ENCODE measurements at regions not wholly inside any gene's neighbourhood (a gene's known extent, or its start where the extent isn't known, plus 50 kb on each side); places are given as distances from the start of the nearest gene placed in this dataset.

GRCh38 chr4:114156371-114156770 is 176.9 kb upstream of the ARSJ start:
- H3K27me3 ChIP-seq: no peaks in the 10 kb centered on the region
- H3K27ac ChIP-seq: no peak overlapping the region
- DNase-seq (ENCODE audit: low spot score): no peak
- Mint-ChIP-seq H3K36me3 (no peaks in the 10 kb centered on the region), H3K27ac (no peak overlapping the region), H3K27me3 (ENCODE audit: insufficient read depth, low read depth) (no peaks in the 10 kb centered on the region), H3K9me3 (no peaks in the 10 kb centered on the region), H3K4me1 (no peaks in the 10 kb centered on the region), H3K4me3 (no peak overlapping the region)
- H3K4me3 ChIP-seq: no peak overlapping the region
- H3K4me2 ChIP-seq: no peak overlapping the region
- H3K36me3 ChIP-seq: no peaks in the 10 kb centered on the region
- no peaks in the 10 kb centered on the region for H3F3A ChIP-seq (ENCODE audit: low read depth)
- no peaks in the 10 kb centered on the region for H3K9me3 ChIP-seq (ENCODE audit: low read depth)
- H4K20me1 ChIP-seq (ENCODE audit: low read depth): no peaks in the 10 kb centered on the region
- H3K79me2 ChIP-seq (ENCODE audit: low read depth): no peaks in the 10 kb centered on the region
- no peaks in the 10 kb centered on the region for H3K4me1 ChIP-seq
- H3K9ac ChIP-seq: no peak overlapping the region
- H2AFZ ChIP-seq (replicated peaks): no peak overlapping the region
- TF ChIP-seq EZH2phosphoT487 (IDR thresholded peaks at IDR 0.05): no peak
- TF ChIP-seq CTCF (IDR thresholded peaks at IDR 0.05): no peak
- no peak for TF ChIP-seq EZH2 (IDR thresholded peaks at IDR 0.05)

GRCh38 chr4:114161809-114162208 is 182.4 kb upstream of the ARSJ start:
- no peak overlapping the region for H3K4me2 ChIP-seq
- Mint-ChIP-seq H3K36me3 (no peaks in the 10 kb centered on the region), H3K27me3 (ENCODE audit: insufficient read depth, low read depth) (no peaks in the 10 kb centered on the region), H3K9me3 (no peaks in the 10 kb centered on the region), H3K4me1 (no peaks in the 10 kb centered on the region), H3K4me3 (no peak overlapping the region), H3K27ac (no peak overlapping the region)
- no peaks in the 10 kb centered on the region for H4K20me1 ChIP-seq (ENCODE audit: low read depth)
- H3K9ac ChIP-seq: no peak overlapping the region
- H2AFZ ChIP-seq (replicated peaks): peak overlapping the region; percentile 3
- no peaks in the 10 kb centered on the region for H3K27me3 ChIP-seq
- DNase-seq (ENCODE audit: low spot score): peak; percentile 27
- no peaks in the 10 kb centered on the region for H3K4me1 ChIP-seq
- no peaks in the 10 kb centered on the region for H3K9me3 ChIP-seq (ENCODE audit: low read depth)
- no peaks in the 10 kb centered on the region for H3K36me3 ChIP-seq
- H3K4me3 ChIP-seq: no peak overlapping the region
- no peaks in the 10 kb centered on the region for H3K79me2 ChIP-seq (ENCODE audit: low read depth)
- TF ChIP-seq CTCF (IDR thresholded peaks at IDR 0.05) (peak; percentile 5), EZH2phosphoT487 (IDR thresholded peaks at IDR 0.05) (no peak), EZH2 (IDR thresholded peaks at IDR 0.05) (no peak)
- no peaks in the 10 kb centered on the region for H3F3A ChIP-seq (ENCODE audit: low read depth)
- H3K27ac ChIP-seq: no peak overlapping the region

- Mint-ChIP-seq H3K9me3 (no peaks in the 10 kb centered on the region), H3K36me3 (no peaks in the 10 kb centered on the region), H3K27me3 (ENCODE audit: insufficient read depth, low read depth) (no peaks in the 10 kb centered on the region), H3K27ac (no peak overlapping the region), H3K4me3 (no peak overlapping the region), H3K4me1 (no peaks in the 10 kb centered on the region)
- no peak overlapping the region for H3K9ac ChIP-seq
- no peaks in the 10 kb centered on the region for H3K9me3 ChIP-seq (ENCODE audit: low read depth)
- H3K27ac ChIP-seq: no peak overlapping the region
- TF ChIP-seq EZH2phosphoT487 (IDR thresholded peaks at IDR 0.05): no peak
- no peak for TF ChIP-seq CTCF (IDR thresholded peaks at IDR 0.05)
- TF ChIP-seq EZH2 (IDR thresholded peaks at IDR 0.05): no peak
- no peaks in the 10 kb centered on the region for H3K4me1 ChIP-seq
- no peaks in the 10 kb centered on the region for H3K79me2 ChIP-seq (ENCODE audit: low read depth)
- H4K20me1 ChIP-seq (ENCODE audit: low read depth): no peaks in the 10 kb centered on the region
- H2AFZ ChIP-seq (replicated peaks): no peak overlapping the region
- H3K27me3 ChIP-seq: no peaks in the 10 kb centered on the region
- no peak for DNase-seq (ENCODE audit: low spot score)
- H3K4me2 ChIP-seq: no peak overlapping the region
- H3K36me3 ChIP-seq: no peaks in the 10 kb centered on the region
- no peaks in the 10 kb centered on the region for H3F3A ChIP-seq (ENCODE audit: low read depth)
- H3K4me3 ChIP-seq: no peak overlapping the region
These were observed 183.6 kb upstream of the ARSJ start for GRCh38 chr4:114163051-114163450.

- H3F3A ChIP-seq (ENCODE audit: low read depth): no peaks in the 10 kb centered on the region
- H3K36me3 ChIP-seq: no peaks in the 10 kb centered on the region
- DNase-seq (ENCODE audit: low spot score): no peak
- no peaks in the 10 kb centered on the region for H4K20me1 ChIP-seq (ENCODE audit: low read depth)
- H2AFZ ChIP-seq (replicated peaks): no peak overlapping the region
- TF ChIP-seq EZH2 (IDR thresholded peaks at IDR 0.05): no peak
- TF ChIP-seq EZH2phosphoT487 (IDR thresholded peaks at IDR 0.05): no peak
- no peak for TF ChIP-seq CTCF (IDR thresholded peaks at IDR 0.05)
- H3K4me1 ChIP-seq: no peaks in the 10 kb centered on the region
- no peak overlapping the region for H3K4me3 ChIP-seq
- no peaks in the 10 kb centered on the region for H3K79me2 ChIP-seq (ENCODE audit: low read depth)
- Mint-ChIP-seq H3K4me3 (no peak overlapping the region), H3K27ac (no peak overlapping the region), H3K9me3 (no peaks in the 10 kb centered on the region), H3K27me3 (ENCODE audit: insufficient read depth, low read depth) (no peaks in the 10 kb centered on the region), H3K4me1 (peaks cover 3% of the 10 kb centered on the region), H3K36me3 (no peaks in the 10 kb centered on the region)
- no peak overlapping the region for H3K4me2 ChIP-seq
- no peaks in the 10 kb centered on the region for H3K9me3 ChIP-seq (ENCODE audit: low read depth)
- H3K27me3 ChIP-seq: no peaks in the 10 kb centered on the region
- H3K9ac ChIP-seq: no peak overlapping the region
- no peak overlapping the region for H3K27ac ChIP-seq
These were observed 194.5 kb upstream of the ARSJ start for GRCh38 chr4:114173968-114174367.
